GM18502 (cell line): ENCODE measurements at regions not wholly inside any gene's neighbourhood (a gene's known extent, or its start where the extent isn't known, plus 50 kb on each side); places are given as distances from the start of the nearest gene placed in this dataset.

Experiments used
- ATAC-seq: cut with Tn5 transposase; IDR thresholded peaks from one replicate; pipeline ENCODE4 v1.9.1; 2021; ENCODE audit warnings: mild to moderate bottlenecking; ENCODE audit not compliant: unreplicated experiment, poor library complexity

DNA sequence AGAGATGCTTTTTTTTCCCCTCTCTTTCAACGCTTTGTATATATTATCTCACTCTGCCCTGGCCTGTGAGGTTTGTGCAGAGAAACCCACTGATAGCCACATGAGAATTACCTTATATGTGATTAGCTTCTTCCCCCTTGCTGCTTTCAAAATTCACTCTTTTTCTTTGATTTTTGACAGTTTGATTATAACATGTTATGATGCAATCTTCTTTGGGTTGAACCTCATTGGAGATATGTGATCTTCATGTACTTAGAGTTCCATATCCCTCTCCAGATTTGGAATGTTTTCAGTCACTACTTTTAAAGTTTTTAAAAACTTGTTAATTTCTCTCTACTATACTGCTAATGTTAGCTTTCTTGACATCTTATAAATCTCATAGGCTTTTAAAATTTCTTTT is 479.5 kb upstream of the AGA start:
- ATAC-seq: no peak

DNA sequence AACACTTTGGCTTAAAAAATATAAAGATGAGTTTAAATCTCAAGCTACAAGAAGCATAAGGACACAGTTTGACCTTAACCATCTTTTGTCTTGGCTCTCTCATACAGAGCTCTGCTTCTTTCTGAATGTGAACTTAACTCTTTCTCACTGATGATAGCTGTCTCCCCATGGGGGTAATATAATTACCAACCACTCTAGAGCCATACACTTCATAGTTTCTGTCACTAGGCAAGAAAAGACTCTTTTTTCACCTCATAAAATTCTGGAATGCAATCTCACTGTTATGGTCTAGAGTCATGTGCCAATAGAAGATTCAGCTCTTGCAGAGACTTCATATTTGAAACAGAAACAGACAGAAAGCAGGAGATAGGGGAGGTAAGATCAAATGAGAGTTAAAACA is 481.7 kb upstream of the AGA start:
- no peak for ATAC-seq

DNA sequence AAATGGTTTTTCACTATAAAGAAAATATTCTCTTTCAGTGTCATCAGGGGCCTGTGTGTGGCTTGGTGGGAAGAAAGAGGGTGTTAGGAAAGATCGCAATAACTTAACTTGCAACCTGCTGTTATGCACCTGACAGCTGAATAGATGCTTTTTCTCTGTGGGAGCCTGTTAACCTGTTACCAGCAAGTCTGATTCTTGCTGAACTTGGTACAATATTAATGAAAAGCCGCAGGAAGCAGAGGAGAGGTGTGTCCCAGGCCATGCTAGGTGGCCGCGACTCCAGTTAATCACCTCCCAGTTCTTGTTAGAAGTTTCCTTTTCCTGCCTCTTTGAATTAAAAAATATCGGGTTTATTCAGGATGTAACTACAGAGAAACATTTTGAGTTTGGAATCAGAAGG is 494.8 kb upstream of the AGA start:
- ATAC-seq: no peak

DNA sequence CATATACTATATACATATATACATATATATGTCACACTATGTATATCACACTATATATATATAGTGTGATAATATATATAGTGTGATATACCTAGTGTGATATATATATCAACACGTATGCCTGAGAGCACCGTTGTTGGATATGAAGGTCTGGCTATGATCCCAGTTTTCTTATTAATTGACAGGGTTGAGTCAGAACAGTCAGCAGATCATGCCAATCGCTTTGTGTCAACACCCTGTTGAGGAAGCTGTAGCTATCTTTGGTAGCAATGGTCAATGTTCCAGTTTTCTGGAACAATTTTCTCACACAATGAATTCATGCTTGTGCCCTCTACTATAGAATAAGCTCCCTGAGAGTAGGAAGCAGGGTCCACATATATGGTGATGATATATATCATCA is 496.0 kb upstream of the AGA start:
- ATAC-seq: no peak

DNA sequence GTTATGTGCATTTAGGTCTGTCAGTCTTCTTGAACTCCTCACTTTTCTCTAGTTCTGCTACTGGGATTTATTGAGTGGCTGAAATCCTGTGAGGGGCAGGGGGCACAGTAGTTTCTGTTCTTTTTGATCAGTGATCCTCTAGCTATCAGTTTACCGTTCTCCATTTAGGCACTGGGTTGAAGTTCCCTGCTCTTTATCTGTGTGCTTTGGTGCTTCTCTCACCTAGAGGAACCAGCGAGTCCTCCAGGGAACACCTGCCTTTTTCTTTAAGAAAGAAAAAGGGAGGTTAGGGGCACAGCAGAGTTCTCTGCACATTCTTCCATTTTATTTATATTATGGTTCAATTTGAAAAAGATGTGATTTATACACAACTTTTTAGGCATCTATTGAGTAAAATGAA is 503.0 kb upstream of the AGA start:
- no peak for ATAC-seq

DNA sequence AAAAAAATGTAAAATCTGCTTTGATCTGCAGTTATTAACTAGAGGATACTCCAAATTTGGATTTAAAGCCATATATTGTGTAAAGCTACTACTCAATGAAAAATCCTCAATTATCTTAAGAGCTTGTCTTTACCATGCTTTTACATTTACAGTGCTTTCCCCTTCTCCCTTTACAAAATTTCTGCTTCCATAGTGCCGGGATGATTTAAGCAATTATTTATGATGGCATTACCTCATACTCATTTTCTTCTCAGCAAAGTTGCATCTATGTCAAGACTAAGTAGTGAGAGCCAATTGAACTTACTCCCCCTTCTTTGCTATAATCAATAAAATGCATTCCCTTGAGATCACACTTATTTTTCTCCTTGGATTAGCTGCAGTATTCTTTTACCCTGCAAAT is 505.4 kb upstream of the AGA start:
- ATAC-seq: no peak

DNA sequence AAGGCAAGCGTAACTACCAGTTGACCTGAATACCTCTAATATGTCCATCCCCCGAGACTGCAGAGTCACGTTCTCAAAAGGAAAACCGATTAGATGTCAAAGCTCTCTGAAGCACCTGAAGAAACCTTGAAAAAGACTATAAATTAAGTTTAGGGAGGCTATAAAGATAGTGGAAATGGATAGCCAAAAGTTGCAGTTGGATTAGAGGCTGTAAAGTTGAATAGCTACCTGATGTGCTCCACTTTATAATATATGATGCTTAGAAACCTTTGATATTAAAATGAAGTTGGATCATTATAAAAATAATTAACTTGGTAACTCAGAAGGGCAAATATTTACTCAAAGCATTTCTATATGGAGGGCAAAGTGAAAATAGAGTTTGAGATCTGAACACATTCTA is 506.6 kb upstream of the AGA start:
- ATAC-seq: no peak

DNA sequence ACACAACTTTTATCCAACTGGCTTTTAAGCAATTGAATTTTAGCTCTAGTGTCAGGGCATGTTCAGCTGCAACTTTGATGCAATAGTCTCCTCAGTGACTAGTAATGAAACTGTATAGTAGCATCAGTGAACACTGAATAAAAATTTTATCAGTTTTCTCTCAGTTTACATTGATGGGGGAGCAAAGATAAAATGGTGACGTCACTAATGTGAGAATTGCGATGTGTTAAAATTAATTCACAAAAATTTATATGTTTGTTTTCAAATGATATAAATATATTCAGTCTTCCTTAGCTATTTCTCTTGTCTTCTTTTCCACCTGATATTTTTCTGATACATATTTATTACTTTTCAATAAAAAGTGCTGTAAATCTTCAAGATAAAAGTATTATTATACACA is 508.8 kb upstream of the AGA start:
- no peak for ATAC-seq

DNA sequence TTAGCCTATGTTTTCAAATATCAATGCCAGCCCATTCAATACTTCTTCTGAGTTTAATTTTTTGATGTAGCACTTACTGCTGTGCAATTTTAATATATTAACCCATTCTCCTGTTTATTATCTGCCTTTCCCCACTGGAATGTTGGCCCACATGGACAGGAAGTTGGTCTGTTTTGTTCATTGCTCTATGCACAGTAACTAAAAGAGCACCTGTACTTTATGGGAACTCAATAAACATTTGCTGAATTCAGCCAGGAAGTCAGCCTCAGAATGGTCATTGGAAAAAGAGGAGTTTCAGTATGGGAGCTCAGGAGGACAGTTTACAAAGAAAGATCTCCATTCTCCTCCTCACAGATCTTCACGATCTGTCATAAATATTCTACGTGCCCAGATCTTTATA is 510.5 kb upstream of the AGA start:
- no peak for ATAC-seq

DNA sequence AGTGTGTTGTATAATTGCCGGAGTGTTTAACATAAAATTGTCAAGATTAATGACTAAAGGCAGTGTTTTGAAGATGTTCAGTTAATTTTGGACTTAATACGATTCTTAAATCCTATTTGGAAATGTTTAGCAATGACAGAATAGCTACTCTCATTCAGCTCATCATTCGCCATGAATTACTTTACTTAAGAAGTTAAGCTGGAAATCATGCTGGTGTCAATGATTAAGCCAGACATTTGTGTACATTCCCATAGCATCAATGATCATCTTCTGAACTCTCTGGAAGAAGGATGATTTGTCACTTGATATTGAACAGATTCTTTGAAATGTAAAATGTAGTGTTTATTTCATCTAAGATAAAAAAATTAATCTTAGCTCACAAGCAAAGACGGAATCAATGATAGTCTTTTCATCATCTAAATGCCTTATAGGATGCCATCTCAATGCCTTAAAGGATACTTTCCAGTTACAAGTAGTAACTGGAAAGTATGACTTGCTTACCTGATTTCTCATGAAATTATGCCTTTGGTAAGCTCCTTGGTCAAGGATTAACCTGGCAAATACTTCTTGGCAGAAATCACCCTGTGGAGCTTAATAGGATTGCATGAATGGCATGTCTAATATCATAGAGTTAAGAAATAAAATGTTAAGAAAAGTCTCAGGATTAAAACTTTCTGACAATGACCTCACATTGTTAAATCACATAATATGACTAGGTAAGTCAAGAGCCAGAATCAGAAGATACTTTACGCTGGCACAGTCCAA is 515.5 kb upstream of the AGA start:
- no peak for ATAC-seq

DNA sequence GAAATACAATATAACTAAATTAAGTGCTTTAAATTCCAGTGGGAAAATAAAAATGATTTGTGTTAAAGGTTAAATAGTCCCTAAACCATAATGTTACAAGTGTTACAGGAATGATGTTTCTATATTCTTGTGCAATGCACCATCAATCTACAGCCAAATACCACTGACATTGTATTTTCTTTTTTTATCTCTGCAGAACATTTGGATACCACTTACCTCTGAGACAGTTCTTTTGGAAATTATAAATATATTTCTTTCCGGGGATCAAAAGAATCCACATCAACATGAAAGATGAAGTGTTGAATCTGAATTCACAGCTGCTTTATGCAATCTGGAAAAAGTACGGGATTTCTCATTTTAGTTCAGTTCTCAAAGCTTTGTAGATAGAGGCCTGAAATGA is 518.3 kb upstream of the AGA start:
- no peak for ATAC-seq

DNA sequence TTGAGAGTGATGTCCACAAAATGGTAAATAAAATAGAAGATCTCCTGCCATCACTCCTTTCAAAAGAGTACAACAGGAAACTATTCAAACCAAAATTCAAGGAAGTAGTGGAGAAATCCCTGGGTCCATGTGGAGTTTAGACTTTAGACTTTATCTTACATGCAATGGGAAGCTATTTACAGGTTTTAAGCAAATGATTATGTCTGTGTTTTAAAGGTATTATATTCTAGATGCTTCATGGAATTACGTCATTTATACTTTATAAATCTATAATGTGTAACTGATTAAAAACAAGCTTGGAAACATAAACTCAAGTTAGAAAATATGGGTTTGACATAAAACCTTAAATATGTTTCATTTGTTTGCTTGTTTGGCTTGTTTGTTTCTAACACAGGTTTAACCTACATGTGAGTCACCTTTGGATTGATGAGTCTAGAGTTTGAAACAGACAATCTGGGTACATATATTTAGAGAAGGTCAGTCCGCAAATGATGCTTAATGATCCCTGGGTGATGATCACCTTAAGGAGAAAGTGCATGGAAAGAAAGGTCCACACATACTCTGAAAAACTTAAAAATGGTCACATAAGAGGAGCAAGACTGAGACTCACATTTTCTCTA is 519.6 kb upstream of the AGA start:
- no peak for ATAC-seq

DNA sequence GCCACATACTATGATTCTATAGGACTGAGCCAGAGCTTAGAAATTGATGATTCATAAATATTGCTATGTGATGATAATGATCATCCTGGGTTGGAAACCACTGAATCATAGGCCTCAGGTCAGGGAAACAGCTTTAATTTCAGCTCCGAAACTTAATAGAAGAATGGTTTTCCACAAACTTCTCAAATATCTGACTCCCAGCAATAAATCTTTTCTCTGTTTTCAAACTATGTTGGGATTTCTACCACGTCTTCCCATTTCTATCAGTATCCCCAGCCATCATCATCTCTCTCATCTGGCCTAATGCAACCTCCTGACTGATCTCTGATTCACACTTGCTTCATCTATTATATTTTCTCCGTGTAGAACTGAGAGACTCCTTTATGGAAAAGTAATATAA is 521.8 kb upstream of the AGA start:
- no peak for ATAC-seq

DNA sequence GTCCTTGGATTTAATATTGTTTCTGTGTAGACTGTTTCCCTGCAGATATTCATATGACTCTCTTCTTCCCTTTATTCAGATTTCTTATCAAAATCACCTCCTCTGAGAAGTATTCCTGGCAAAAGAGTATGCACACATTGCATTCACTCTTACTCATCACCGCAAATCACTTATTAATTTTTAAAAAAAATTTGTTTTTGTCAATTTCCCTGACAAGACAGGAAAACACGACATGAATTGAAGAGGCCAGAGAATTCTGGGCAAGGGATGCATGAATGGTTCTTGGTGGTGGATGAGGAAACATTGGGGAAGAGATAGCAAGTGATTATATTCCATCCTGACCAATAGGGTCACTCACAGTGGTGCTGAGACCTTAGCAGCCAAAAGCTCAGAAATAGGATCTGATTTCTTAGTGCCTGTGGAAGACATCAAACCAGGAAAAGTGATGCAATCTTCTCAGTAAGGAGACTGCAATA is 522.5 kb upstream of the AGA start:
- ATAC-seq: no peak

DNA sequence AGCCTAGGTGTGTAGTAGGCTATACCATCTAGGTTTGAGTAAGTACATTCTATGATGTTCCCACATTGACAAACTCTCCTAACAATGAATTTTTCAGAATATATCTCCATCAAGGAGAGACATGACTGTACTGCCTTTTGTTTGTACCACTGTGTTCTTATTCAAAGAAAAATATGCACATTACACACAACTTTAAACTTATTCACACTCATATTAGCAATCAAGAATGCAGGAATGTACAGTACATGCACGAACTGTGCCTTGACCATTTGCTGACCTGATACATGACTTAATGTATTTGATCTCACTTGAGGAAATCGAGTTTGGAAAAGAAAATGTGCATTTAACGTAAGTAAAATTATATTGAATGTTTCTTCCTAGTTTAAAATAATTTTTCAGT is 525.1 kb upstream of the AGA start:
- ATAC-seq: no peak

DNA sequence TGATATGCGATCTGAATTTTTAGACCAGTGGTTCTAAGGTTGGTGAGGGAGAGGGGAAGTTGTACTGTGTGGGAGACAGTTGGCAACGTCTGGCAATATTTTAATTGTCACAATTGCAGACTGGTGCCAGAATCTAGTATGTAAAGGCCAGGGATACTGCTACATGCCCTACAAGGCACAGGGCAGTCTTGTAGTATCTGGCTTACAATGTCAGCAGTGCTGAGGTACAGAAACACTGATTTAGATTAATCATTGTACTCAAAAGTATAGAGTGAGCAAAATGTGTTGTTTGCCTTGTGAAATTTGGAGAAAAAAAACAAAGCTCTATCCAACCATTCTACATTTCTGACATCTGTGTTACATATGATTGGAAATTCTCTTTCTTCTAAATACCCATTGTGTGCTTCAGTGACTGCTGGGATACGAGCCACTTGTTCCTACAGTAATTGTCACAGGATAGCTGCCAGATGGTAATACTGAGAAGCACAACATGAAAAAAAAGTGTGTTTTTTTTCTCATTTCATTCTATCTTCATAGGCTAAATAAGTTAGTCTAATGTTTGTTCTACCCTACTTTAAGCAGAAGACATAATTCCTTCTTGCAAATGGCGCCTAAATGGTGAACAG is 526.7 kb upstream of the AGA start:
- no peak for ATAC-seq

DNA sequence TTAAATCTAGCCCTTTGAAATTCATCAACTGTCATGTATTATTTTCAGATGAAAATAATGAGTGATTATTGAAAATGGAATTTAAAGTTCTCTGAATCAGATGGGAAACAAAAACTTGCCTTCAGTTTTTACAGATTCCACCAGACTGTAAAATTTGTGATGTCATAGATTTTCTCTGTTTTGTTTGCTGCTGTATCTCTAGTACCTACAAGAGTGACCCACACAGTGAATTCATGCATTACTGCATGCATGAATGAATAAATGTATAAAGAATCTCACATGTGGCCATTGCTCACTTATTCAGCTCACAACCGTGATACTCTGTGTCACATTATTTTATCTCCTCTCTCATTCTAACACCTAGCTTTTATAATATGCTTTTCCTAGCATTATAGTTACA is 532.2 kb upstream of the AGA start:
- ATAC-seq: no peak

DNA sequence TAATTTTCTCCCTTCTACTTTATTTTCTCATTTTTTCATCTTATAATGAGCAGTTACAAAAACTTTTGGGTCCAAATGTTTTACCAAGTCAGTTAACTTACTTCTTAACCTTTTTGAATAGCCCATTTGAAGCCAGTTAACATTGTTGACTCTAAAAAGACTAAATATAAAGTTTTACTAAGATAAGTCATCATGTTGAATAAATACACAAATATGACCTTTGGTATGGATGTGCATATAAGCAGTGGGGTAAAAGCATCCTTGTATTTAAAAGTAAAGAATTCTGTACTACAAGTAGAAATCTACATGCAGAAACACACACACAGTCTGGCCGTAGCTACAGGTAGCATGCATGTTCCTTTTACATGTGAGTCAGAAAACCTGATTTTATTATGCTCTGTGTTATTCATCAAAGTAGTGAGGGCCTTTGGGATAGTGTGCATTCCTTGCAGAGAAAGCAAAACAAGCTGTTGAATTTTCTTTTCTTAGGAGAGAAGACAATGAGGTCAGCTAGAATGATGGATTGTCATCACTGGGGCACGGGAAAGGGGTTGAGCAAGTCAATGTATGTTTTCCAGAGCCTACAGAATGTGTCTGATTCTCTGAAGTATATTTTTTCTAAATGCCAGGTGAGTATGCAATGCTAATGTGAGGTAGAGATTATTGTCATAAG is 533.2 kb upstream of the AGA start:
- no peak for ATAC-seq

DNA sequence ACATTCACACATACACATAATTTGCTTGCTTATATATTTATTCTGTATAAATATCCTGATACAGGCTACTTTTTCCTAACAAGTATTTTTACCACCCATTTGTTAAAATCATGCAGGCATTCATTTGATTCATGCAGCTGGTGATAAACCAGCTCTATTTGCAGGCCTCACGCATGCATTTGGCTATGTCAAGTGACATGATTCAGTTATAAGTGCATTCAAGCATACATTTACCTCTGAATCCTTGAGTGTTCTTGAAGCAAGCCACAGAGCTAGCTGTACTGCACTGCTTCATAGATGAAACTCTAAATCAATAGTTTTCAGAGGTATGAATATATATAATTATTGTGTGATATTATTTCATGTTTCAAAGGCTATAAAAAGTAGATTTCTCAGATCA is 544.0 kb upstream of the AGA start:
- no peak for ATAC-seq

DNA sequence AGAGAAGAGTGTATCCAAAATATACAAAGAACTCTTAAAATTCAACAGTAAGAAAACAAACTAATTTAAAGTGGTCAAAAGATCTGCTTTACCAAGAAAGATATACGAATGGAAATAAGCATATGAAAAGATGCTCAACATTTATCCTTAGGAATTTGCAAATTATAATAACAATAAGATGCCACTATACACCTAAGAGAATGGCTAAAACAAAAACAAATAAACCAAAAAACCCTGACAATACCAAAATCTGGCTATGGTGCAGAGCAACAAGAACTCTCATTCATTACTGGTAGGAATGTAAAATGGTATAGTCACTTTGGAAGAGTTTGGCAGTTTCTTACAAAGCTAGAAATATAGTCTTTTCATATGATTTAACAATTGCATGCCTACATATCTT is 545.7 kb upstream of the AGA start:
- no peak for ATAC-seq

DNA sequence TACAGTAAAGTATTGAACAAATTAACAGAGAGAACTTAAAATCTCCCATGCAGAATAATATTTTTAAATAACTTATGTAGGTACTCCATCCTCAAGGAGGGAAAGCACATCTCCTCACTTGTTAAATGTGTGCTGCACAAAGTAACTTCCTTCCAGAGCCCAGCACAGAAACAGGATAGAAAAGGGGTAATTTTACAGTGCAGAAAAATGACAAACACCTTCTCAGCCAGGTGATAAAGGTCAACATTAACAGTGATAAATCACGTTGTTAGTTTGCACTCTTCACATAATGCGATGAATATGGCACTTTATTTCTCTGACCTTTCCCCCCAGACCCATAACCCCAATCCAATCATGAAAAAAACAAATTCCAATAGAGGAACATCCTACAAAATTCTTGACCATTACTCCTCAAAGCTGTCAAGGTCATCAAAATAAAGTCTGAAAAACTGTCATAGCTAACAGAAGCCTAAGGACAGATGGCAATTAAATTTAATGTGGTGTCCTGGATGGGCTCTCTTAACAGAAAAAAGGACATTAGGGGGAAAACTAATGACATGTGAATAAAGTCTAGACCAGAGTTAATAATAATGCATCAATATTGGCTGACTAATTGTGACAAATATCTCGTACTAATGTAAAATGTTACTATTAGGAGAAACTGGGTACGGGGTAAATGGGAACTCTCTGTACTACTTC is 547.4 kb upstream of the AGA start:
- ATAC-seq: no peak
